ENCODE measurements at regions not wholly inside any gene's neighbourhood (a gene's known extent, or its start where the extent isn't known, plus 50 kb on each side); places are given as distances from the start of the nearest gene placed in this dataset.
"Not testable (repeated sequence)": the region's sequence is repeated elsewhere in the genome, so short reads cannot be mapped to it uniquely, and the experiment has no call there.

- not testable (repeated sequence) for TF ChIP-seq CTCF, POLR2AphosphoS5 (IDR thresholded peaks at IDR 0.05)
Observed at GRCh38 chr22:21150863-21151262, 105.1 kb downstream of the LRRC74B start.

All from breast epithelium (tissue), 3 donors.